ENCODE measurements at regions not wholly inside any gene's neighbourhood (a gene's known extent, or its start where the extent isn't known, plus 50 kb on each side); places are given as distances from the start of the nearest gene placed in this dataset.

GRCh38 chr17:5885336-5885735 lies 184.8 kb upstream of the WSCD1 start:
- TF ChIP-seq POLR2A (IDR thresholded peaks at IDR 0.05; ENCODE audit: low read depth, low read length) (no peak), TAF1 (IDR thresholded peaks at IDR 0.05; ENCODE audit: borderline replicate concordance, low read depth, low read length) (no peak), POLR2AphosphoS5 (IDR thresholded peaks at IDR 0.05; ENCODE audit: low read depth, low read length) (no peak)

Measured in GM12892 (cell line).